NCI-H2107 treated with DMSO at 0.1 percent for 48 hours (cell line): ENCODE measurements at regions not wholly inside any gene's neighbourhood (a gene's known extent, or its start where the extent isn't known, plus 50 kb on each side); places are given as distances from the start of the nearest gene placed in this dataset.
"Not testable (repeated sequence)": the region's sequence is repeated elsewhere in the genome, so short reads cannot be mapped to it uniquely, and the experiment has no call there.

Experiments
- DNase-seq: peaks from one replicate; lab custom pipeline; 2025; ENCODE audit not compliant: unreplicated experiment; lab: John Stamatoyannopoulos, UW

DNA sequence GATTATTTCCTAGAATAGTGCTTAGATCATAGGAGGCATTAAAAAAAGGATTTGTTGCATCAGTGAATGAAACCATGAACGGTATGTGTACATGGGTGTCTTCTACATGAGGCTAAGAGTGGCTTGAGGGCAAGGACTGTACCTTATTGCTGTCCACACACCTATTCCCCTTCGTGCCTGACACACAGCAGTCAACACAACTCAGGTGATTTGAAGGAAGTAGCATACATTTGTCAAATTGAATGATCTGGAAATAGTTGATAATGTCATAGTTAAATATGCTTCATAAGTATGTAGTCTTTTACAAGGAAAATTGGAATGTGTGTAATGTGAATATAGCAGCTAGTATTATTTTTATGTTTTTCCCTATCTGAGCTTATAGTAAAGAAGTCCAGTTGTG is 189.0 kb upstream of the DAB1 start:
- no peak for DNase-seq

- no peak for DNase-seq
Observed at GRCh38 chr1:57605933-57606332, 182.1 kb upstream of the DAB1 start.

DNA sequence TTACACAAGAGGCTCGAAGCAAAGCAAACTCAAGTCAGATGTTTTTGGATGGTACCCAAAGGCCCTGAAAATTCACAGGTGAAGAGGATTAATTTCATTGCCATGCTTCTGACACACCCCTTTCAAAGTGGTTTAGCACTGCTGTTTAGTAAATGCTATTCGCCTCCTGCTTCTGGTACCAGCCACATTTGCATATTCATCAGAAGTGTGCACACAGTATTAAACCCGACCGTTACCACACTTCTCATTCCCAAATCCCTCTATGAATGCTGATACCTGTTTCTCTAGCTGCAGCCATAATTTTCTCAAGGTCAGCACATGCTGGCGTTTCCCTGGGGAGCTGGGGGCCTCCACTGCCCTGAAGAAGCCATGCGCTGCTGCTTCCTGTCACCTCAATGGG is 179.8 kb upstream of the DAB1 start:
- DNase-seq = no peak

- no peak for DNase-seq
Observed at GRCh38 chr1:57600424-57600823, 176.6 kb upstream of the DAB1 start.

DNA sequence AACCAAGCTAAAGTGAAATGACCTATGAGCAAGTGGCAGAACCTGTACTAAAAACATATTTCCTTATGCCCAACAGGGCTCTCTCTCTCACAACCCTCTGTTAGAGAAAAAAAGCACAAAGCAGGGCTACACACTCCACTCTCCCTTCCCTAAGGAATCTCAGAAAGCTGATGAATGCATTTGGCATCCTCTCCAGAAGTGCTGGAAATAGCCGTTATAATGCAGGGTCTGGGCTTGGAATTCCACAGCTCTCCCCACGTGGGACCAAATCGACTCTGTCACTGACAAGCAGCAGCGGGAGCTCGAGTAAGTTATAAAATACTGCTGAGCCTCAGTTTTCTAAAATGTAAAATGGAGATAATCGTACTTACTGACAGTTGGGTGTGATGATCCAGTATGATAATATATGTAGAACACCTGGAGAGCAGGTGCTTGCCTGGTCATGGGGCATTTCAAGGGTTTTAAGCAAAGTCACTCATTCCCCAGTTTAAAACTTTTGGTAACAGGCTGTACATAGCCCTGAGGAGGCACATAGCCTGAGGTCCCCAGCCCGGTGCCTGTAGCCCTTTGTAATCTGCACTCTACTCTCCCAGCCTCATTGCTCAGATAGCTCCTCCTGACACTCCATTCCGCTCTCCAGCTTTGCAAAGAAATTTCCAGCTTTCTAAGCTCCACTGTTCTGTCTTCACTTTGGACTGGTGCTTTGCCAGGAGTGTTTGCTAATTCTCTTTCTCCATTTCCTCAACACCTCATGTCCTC is 175.6 kb upstream of the DAB1 start:
- DNase-seq = no peak

DNA sequence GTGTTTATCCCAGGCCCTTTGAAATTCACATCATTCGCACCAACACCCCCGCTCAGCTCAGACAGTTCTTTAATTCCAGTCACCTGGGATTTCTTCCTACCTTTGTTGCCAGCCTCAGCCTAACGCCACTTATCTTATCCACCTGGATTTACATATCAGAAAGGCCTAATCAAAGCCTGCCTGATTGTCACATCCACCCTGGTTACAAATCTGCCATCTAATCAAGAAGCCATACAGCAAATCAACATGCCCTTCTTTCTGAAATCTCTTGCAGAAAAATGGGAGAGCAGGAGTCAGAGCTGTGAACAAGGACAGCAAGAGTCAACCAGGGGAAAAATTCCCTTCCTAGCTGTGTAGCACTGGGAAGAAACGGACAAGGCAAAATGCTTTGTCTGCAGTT is 173.2 kb upstream of the DAB1 start:
- DNase-seq = no peak

- no peak for DNase-seq
Observed at GRCh38 chr1:57594002-57594401, 170.1 kb upstream of the DAB1 start.

DNA sequence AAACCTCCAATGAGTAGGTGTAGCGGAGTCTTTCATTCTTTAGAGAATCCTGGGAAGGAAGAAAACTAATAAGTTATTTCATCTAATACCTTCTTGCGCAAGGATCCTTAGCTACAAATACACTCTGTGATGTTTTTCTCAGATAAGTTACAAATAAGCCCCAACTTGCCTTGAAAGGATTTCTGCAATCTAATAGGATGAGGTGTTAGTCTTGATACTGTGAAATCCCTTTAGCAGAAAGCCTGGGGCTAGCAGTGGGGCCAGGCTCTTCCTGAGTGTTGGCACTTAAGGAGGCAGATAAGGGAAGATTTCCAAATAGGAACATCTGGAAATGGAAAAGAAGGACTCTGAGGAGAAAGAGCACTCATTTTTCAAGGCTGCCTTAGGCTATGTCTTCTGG is 168.0 kb upstream of the DAB1 start:
- DNase-seq = no peak

DNA sequence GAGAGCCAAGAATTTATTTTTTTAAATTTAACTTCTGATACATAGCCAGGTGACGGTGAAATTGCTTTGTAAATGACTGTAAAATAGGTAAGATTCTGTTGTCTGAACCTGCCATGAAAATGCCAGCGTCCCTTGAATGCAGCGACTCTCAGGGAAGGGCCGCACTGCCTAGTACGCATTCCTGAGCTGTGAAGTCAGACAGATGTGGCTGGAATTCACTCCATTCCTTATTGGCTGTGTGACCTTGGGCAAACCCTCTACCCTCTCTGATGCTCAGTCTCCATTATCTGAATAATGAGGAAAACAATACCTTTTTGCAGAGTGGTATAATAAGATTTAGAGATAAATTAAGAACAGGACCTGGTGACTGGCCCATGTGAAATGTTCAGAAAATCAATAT is 167.1 kb upstream of the DAB1 start:
- no peak for DNase-seq

GRCh38 chr1:57586842-57587241 is 163.0 kb upstream of the DAB1 start:
- DNase-seq = no peak

DNA sequence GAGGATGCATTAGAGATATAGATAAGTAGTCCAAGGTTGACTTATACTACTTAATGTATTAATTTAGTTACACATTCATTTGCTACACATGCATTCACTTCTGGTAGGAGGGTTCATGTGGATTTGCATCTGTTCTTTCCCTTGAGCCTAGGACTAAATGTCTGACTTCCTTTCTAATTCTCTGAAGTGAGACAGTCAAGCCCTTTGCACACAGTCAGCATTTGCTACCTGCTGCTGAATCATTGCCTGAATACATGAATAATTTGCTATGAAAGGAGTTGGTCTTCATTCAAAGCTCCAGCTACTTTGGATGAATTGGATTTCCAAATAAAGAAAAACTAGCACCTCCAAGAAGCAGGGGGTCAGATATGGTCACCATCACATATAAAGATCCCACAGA is 154.8 kb upstream of the DAB1 start:
- no peak for DNase-seq

- no peak for DNase-seq
Observed at GRCh38 chr1:57578099-57578498, 154.2 kb upstream of the DAB1 start.

DNA sequence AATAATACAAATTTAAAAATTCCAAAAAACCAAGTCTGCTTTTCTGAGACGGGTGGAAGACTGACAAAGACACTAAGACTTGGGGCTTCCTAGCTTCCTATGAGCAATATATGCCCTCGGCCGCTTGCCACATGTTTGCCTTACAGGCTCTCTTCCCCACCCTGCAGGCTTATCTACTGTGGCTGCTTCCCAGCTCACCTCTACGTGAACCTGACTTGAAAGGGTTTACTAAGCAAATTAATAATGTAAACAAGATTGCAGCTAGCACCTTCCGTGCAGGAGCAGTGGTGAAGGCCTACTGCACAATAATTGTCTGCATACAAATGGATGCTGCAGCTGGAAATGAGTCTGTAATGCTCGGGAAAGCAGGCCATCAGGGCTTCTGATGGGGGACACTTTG is 152.9 kb upstream of the DAB1 start:
- no peak for DNase-seq

- no peak for DNase-seq
Observed at GRCh38 chr1:57572016-57572415, 148.2 kb upstream of the DAB1 start.

- DNase-seq = not testable (repeated sequence)
Observed at GRCh38 chr1:57558066-57558465, 134.2 kb upstream of the DAB1 start.

- no peak for DNase-seq
Observed at GRCh38 chr1:57553666-57554065, 129.8 kb upstream of the DAB1 start.

DNA sequence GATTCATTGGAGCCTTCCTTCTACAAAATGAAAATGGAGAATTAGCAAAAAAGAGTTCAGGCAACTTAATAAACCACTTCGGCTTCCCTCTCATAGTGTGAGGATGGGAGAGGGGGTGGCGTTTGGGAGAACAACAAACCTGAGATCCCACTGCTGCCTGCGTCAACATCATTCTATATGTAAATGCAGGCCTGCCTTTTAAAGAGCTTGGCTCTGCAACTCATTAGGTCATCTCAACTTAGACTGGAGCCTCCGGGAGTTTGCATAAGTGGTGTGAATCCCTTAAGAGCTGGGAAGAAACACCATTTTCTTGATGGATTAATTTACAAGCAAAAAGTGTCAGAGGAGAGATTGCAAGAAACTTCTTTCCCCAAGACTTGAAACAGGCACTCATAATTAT is 127.6 kb upstream of the DAB1 start:
- DNase-seq = no peak

GRCh38 chr1:57550092-57550491 is 126.2 kb upstream of the DAB1 start:
- DNase-seq = no peak

GRCh38 chr1:57549300-57549699 is 125.4 kb upstream of the DAB1 start:
- DNase-seq = no peak

DNA sequence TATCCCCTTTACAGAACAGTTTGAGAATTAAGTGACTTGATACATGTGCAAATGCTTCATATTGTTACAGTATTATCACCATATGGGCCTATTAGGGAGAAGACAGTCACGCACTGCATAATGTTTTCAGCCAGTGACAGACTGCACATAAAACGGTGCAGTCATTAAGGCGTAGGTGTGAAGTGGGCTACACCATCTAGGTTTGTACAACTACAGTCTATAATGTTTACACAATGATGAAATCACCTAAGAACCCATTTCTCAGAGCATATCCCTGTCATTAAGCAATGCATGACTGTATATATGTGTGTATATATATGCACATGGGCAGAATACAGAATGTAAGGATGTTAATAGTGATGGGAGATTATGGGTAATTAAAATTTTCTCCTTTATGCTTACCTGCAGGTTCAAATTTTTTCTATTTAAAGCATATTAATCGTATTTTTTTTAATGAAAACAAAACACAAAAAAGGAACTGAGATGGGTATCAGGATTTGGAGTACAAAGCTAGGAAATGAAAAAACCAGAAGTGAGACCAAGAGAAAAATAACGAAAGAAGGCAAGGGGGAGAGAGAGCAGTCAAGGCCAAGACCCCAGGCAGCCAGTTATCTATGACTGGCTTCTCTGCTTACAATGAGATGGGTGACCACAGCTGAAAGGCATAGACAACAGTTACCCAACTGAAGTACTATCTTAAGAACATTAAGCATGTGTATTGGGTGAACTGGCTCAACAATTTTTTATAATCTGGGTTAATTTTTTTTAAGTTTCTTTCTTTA is 122.9 kb upstream of the DAB1 start:
- no peak for DNase-seq

DNA sequence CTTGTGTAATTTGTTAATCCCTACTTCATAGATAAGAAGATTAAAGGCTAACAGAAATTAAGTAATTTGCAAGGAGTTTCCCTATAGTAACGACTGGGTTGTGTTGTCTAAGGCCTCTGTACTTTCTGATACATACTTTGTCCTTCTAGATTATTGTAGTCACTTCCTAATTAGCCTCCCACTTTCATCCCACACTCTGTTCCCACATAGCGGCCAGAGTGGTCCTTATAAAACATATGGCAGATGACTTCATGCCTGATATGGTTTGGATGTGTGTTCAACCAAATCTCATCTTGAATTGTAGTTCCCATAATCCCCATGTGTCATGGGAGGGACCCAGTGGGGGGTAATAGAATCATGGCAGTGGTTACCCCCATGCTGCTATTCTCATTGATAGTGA is 120.5 kb upstream of the DAB1 start:
- DNase-seq = no peak

- DNase-seq = no peak
Observed at GRCh38 chr1:57536749-57537423, 113.0 kb upstream of the DAB1 start.
